ENCODE measurements at regions not wholly inside any gene's neighbourhood (a gene's known extent, or its start where the extent isn't known, plus 50 kb on each side); places are given as distances from the start of the nearest gene placed in this dataset.

- no peak for TF ChIP-seq CTCF (IDR thresholded peaks at IDR 0.05; ENCODE audit: low read length, missing control alignments)
Observed at GRCh38 chr2:15749460-15750432, 158.1 kb downstream of the DDX1 start.

GRCh38 chr2:15750433-15750814, 158.8 kb downstream of the DDX1 start:
- no peak for TF ChIP-seq CTCF (IDR thresholded peaks at IDR 0.05; ENCODE audit: low read length, missing control alignments)
- DNase-seq (ENCODE audit: low read depth): no peak
- H3K4me3 ChIP-seq (replicated peaks; ENCODE audit: low read depth, low read length): no peak overlapping the region

More at GRCh38 chr2:15749460-15750432, 158.1 kb downstream of the DDX1 start:
- H3K4me3 ChIP-seq (replicated peaks; ENCODE audit: low read depth, low read length): no peak overlapping the region
- DNase-seq (ENCODE audit: low read depth): no peak

- no peak for DNase-seq (ENCODE audit: low read depth)
- no peak for TF ChIP-seq CTCF (IDR thresholded peaks at IDR 0.05; ENCODE audit: low read length, missing control alignments)
- no peak overlapping the region for H3K4me3 ChIP-seq (replicated peaks; ENCODE audit: low read depth, low read length)
Observed at GRCh38 chr2:15750822-15751329, 159.2 kb downstream of the DDX1 start.

- no peak overlapping the region for H3K4me3 ChIP-seq (replicated peaks; ENCODE audit: low read depth, low read length)
- TF ChIP-seq CTCF (IDR thresholded peaks at IDR 0.05; ENCODE audit: low read length, missing control alignments): no peak
- no peak for DNase-seq (ENCODE audit: low read depth)
Observed at GRCh38 chr2:15751477-15751876, 159.8 kb downstream of the DDX1 start.

- DNase-seq (ENCODE audit: low read depth): no peak
- no peak overlapping the region for H3K4me3 ChIP-seq (replicated peaks; ENCODE audit: low read depth, low read length)
- no peak for TF ChIP-seq CTCF (IDR thresholded peaks at IDR 0.05; ENCODE audit: low read length, missing control alignments)
Observed at GRCh38 chr2:15752552-15753232, 161.0 kb downstream of the DDX1 start.

GRCh38 chr2:15753233-15753798, 161.6 kb downstream of the DDX1 start:
- no peak for DNase-seq (ENCODE audit: low read depth)
- no peak for TF ChIP-seq CTCF (IDR thresholded peaks at IDR 0.05; ENCODE audit: low read length, missing control alignments)
- no peak overlapping the region for H3K4me3 ChIP-seq (replicated peaks; ENCODE audit: low read depth, low read length)
